MM.1S (cell line): ENCODE measurements at regions not wholly inside any gene's neighbourhood (a gene's known extent, or its start where the extent isn't known, plus 50 kb on each side); places are given as distances from the start of the nearest gene placed in this dataset.

Experiments used
- DNase-seq: peaks from one replicate; pipeline ENCODE4 v3.0.0-alpha.2; 2015
- H2AFZ ChIP-seq: fragments of 300-600 bp; sonication (generic); 2 replicates; pipeline ENCODE4 v1.6.0; 2016; ENCODE audit warnings: antibody characterized with exemption, low read length
- H3F3A ChIP-seq: fragments of 300-600 bp; sonication (generic); 2 replicates; pipeline ENCODE4 v1.6.1; 2016; ENCODE audit warnings: mild to moderate bottlenecking, antibody characterized with exemption, low read length, moderate library complexity, mixed read lengths; ENCODE audit not compliant: insufficient read depth
- H3K27ac ChIP-seq: fragments of 300-600 bp; sonication (generic); 2 replicates; pipeline ENCODE4 v1.5.1; 2016; ENCODE audit warnings: mild to moderate bottlenecking, low read length
- H3K27me3 ChIP-seq: fragments of 300-600 bp; sonication (generic); replicated peaks from 2 replicates; pipeline ENCODE4 v1.6.0; 2016; ENCODE audit warnings: low read length; ENCODE audit not compliant: insufficient read depth
- H3K36me3 ChIP-seq: fragments of 300-600 bp; sonication (generic); replicated peaks from 2 replicates; pipeline ENCODE4 v1.6.1; 2016; ENCODE audit warnings: mild to moderate bottlenecking, low read length, mixed read lengths; ENCODE audit not compliant: insufficient read depth
- H3K4me1 ChIP-seq: fragments of 300-600 bp; sonication (generic); 2 replicates; pipeline ENCODE4 v1.6.1; 2016; ENCODE audit warnings: low read length, mixed read lengths
- H3K4me2 ChIP-seq: fragments of 300-600 bp; sonication (generic); 2 replicates; pipeline ENCODE4 v1.6.0; 2016; ENCODE audit warnings: low read depth, low read length
- H3K4me3 ChIP-seq: fragments of 300-600 bp; sonication (generic); 2 replicates; pipeline ENCODE4 v1.5.1; 2016; ENCODE audit warnings: low read length, mixed read lengths
- H3K79me2 ChIP-seq: fragments of 300-600 bp; sonication (generic); 2 replicates; pipeline ENCODE4 v1.6.1; 2016; ENCODE audit warnings: mixed run types, low read length, mixed read lengths
- H3K9ac ChIP-seq: fragments of 300-600 bp; sonication (generic); 2 replicates; pipeline ENCODE4 v1.6.1; 2016; ENCODE audit warnings: low read length, mixed read lengths
- H3K9me2 ChIP-seq: fragments of 300-600 bp; sonication (generic); replicated peaks from 2 replicates; pipeline ENCODE4 v1.6.1; 2016; ENCODE audit warnings: mild to moderate bottlenecking, low read length, mixed read lengths; ENCODE audit not compliant: insufficient read depth
- H3K9me3 ChIP-seq: fragments of 300-600 bp; sonication (generic); replicated peaks from 2 replicates; pipeline ENCODE4 v1.6.1; 2016; ENCODE audit warnings: mild to moderate bottlenecking, low read length, mixed read lengths; ENCODE audit not compliant: insufficient read depth
- H4K20me1 ChIP-seq: fragments of 300-600 bp; sonication (generic); 2 replicates; pipeline ENCODE4 v1.6.1; 2016; ENCODE audit warnings: mild to moderate bottlenecking, low read length, moderate library complexity, mixed read lengths; ENCODE audit not compliant: insufficient read depth
- CTCF ChIP-seq: fragments of 300-600 bp; sonication (generic); IDR thresholded peaks from 2 replicates; pipeline ENCODE4 v1.5.1; 2016; ENCODE audit warnings: antibody characterized with exemption, low read length, mixed read lengths
- EZH2 ChIP-seq: fragments of 300-600 bp; sonication (generic); optimal IDR thresholded peaks from 2 replicates; pipeline ENCODE3; 2017; ENCODE audit warnings: low read depth, mild to moderate bottlenecking, antibody characterized with exemption, low read length, mixed read lengths
- EZH2phosphoT487 ChIP-seq: fragments of 300-600 bp; sonication (generic); IDR thresholded peaks from 2 replicates; pipeline ENCODE4 v1.6.1; 2018; ENCODE audit warnings: antibody characterized with exemption, low read length

- no peaks in the 10 kb centered on the region for H3K79me2 ChIP-seq
- no peak overlapping the region for H3K9ac ChIP-seq
- no peak overlapping the region for H3K27ac ChIP-seq
- no peaks in the 10 kb centered on the region for H3F3A ChIP-seq
- H4K20me1 ChIP-seq, result no peaks in the 10 kb centered on the region
- no peaks in the 10 kb centered on the region; the same call in 1 of the 2 replicates for H3K27me3 ChIP-seq
- no peak overlapping the region for H3K4me2 ChIP-seq
- no peaks in the 10 kb centered on the region for H3K36me3 ChIP-seq
- H3K9me3 ChIP-seq, result no peaks in the 10 kb centered on the region
- TF ChIP-seq CTCF (no peak), EZH2phosphoT487 (no peak)
- H3K9me2 ChIP-seq, result no peaks in the 10 kb centered on the region
- DNase-seq, result no peak
- no peak overlapping the region for H2AFZ ChIP-seq
- H3K4me1 ChIP-seq, result no peaks in the 10 kb centered on the region
- H3K4me3 ChIP-seq, result no peak overlapping the region
Observed at GRCh38 chr6:169930799-169931198, 179.4 kb downstream of the ERMARD start.

- H3K27ac ChIP-seq, result no peak overlapping the region
- no peak overlapping the region for H3K4me3 ChIP-seq
- H3K9me2 ChIP-seq, result no peaks in the 10 kb centered on the region
- H3F3A ChIP-seq, result no peaks in the 10 kb centered on the region
- H4K20me1 ChIP-seq, result no peaks in the 10 kb centered on the region
- H3K9me3 ChIP-seq, result no peaks in the 10 kb centered on the region
- no peak for DNase-seq
- H3K4me2 ChIP-seq, result no peak overlapping the region
- no peak for TF ChIP-seq CTCF
- no peak for TF ChIP-seq EZH2
- TF ChIP-seq EZH2phosphoT487, result no peak
- H3K9ac ChIP-seq, result no peak overlapping the region
- H2AFZ ChIP-seq, result no peak overlapping the region
- H3K79me2 ChIP-seq, result no peaks in the 10 kb centered on the region
- no peaks in the 10 kb centered on the region for H3K4me1 ChIP-seq
- H3K27me3 ChIP-seq, result no peaks in the 10 kb centered on the region; the same call in 1 of the 2 replicates
- H3K36me3 ChIP-seq, result no peaks in the 10 kb centered on the region
Observed at GRCh38 chr6:169927711-169928110, 176.3 kb downstream of the ERMARD start.

- TF ChIP-seq EZH2, result no peak
- TF ChIP-seq EZH2phosphoT487, result no peak
- no peak for TF ChIP-seq CTCF
- no peak overlapping the region for H3K27ac ChIP-seq
- H3K9me3 ChIP-seq, result no peaks in the 10 kb centered on the region
- H3K4me1 ChIP-seq, result no peaks in the 10 kb centered on the region
- H3K4me2 ChIP-seq, result no peak overlapping the region
- H4K20me1 ChIP-seq, result no peaks in the 10 kb centered on the region
- no peaks in the 10 kb centered on the region for H3K9me2 ChIP-seq
- no peaks in the 10 kb centered on the region for H3K79me2 ChIP-seq
- H3F3A ChIP-seq, result no peaks in the 10 kb centered on the region
- DNase-seq, result no peak
- no peak overlapping the region for H2AFZ ChIP-seq
- H3K36me3 ChIP-seq, result no peaks in the 10 kb centered on the region
- no peaks in the 10 kb centered on the region; the same call in 1 of the 2 replicates for H3K27me3 ChIP-seq
- no peak overlapping the region for H3K4me3 ChIP-seq
- H3K9ac ChIP-seq, result no peak overlapping the region
Observed at GRCh38 chr6:169926617-169927417, 175.4 kb downstream of the ERMARD start.
